ENCODE measurements at regions not wholly inside any gene's neighbourhood (a gene's known extent, or its start where the extent isn't known, plus 50 kb on each side); places are given as distances from the start of the nearest gene placed in this dataset.

DNA sequence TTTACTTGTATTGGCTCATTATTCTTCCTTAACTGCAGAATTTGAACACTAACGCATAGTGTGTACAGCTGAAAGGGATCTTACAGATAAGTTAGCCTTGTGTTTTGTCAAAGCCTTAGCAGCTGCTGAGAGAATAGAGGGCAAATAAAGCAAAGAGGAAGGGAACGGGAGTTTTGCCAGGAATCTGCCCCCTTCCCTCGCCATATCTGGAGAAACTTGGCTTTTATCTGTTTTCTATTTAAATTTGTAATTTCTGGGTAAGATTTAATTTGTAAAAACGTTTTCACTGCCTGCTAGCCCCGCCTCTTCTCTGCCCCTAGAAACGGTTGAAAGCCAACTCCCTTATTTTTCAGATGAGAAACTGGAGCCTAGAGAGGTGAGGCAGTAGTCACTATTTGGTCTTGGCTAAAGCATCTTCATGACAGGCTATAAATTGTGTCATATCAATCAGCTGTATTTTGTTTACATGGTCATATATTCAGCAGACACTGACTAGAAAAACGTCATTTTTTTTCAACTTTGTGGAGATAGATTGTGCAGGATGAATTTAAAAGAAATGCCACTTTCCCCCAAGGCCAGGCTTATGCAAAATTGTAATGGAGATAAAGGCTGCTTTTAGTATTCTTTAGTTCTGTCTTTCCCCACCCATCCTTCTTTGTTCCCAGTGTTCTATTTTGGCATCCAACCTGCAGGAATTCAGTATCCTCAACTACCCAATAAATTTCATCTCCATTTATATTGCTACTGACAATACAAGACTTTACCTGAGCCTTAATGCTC lies 319.4 kb downstream of the SH2D1A start:
- no peak overlapping the region for H3K4me2 ChIP-seq (ENCODE audit: low read depth, low read length)
- no peak overlapping the region for H3K56ac ChIP-seq (ENCODE audit: extremely low read depth, insufficient read depth, low read length)
- H3K4me1 ChIP-seq (ENCODE audit: control insufficient read depth, insufficient read depth, low read length), result no peaks in the 10 kb centered on the region
- H4K8ac ChIP-seq (ENCODE audit: low read depth in 2 of 2, low read length in 2 of 2), result no peak overlapping the region
- H3K27ac ChIP-seq (ENCODE audit: insufficient read depth, low read length), result no peak overlapping the region
- H3K9me1 ChIP-seq (ENCODE audit: insufficient read depth, low read length), result no peaks in the 10 kb centered on the region
- dilution Hi-C loops (cut with HindIII; ENCODE audit: low sequenced_read_pairs, unreplicated experiment) (no loop called here), intact Hi-C loops (cut with micrococcal nuclease) (no loop called here), in situ Hi-C loops (cut with MboI; ENCODE audit: low sequenced_read_pairs) (no loop called here)
- H2AFZ ChIP-seq (replicated peaks; ENCODE audit: low read length, poor library complexity), result no peak overlapping the region
- H2AK5ac ChIP-seq (ENCODE audit: low read depth, low read length), result no peak overlapping the region
- WGBS, 2 experiments (ENCODE audit: extremely low coverage in 2 of 2, insufficient read length in 1 of 2), result no CpG with 5 or more reads among the region's 7 CpGs
- H3K23ac ChIP-seq (ENCODE audit: low read depth, low read length), result no peak overlapping the region
- CTCF ChIA-PET, result no interaction called here
- H2BK15ac ChIP-seq (ENCODE audit: low read depth, low read length), result no peak overlapping the region
- H3K14ac ChIP-seq (replicated peaks; ENCODE audit: low read depth, low read length), result no peak overlapping the region
- H3K9me3 ChIP-seq (ENCODE audit: control insufficient read depth, insufficient read depth, low read length), result no peaks in the 10 kb centered on the region
- no peak overlapping the region for H4K5ac ChIP-seq (ENCODE audit: low read depth, low read length)
- BruUV-seq (replicated peaks), result no TSS peak
- H4K91ac ChIP-seq (ENCODE audit: insufficient read depth, low read depth, low read length), result no peak overlapping the region
- no peak for TF ChIP-seq CEBPB (IDR thresholded peaks at IDR 0.05; ENCODE audit: low read depth, low read length)
- no peak for TF ChIP-seq CHD1 (IDR thresholded peaks at IDR 0.05; ENCODE audit: low read depth, low read length)
- no peak overlapping the region for H2AK9ac ChIP-seq (replicated peaks; ENCODE audit: low read depth, low read length, poor library complexity)
- no peak overlapping the region for H3K9ac ChIP-seq (ENCODE audit: low read depth, low read length)
- no peak overlapping the region for H2BK120ac ChIP-seq (ENCODE audit: low read depth, low read length)
- ATAC-seq (ENCODE audit: low read depth), result no peak
- no peaks in the 10 kb centered on the region for H3K36me3 ChIP-seq (ENCODE audit: control insufficient read depth, insufficient read depth, low read length)
- POLR2A ChIA-PET (ENCODE audit: unreplicated experiment), result no interaction called here
- H3K4me3 ChIP-seq (ENCODE audit: insufficient read depth, low read depth, low read length), result no peak overlapping the region
- no peaks in the 10 kb centered on the region for H3K27me3 ChIP-seq (ENCODE audit: control insufficient read depth, insufficient read depth, low read length)
- no peaks in the 10 kb centered on the region for H4K20me1 ChIP-seq (ENCODE audit: insufficient read depth, low read length)
- H3K79me1 ChIP-seq (ENCODE audit: low read depth in 1 of 2, low read length in 2 of 2), result no peaks in the 10 kb centered on the region
- no peak overlapping the region for H2BK20ac ChIP-seq (ENCODE audit: low read depth, low read length)
- H3K18ac ChIP-seq (ENCODE audit: low read depth, low read length), result no peak overlapping the region
- H3K4ac ChIP-seq (ENCODE audit: low read depth, low read length), result no peak overlapping the region
- no peak overlapping the region for H2BK5ac ChIP-seq (ENCODE audit: low read depth, low read length, poor library complexity, severe bottlenecking)
- DNase-seq, result no peak
